GM18511 (cell line): ENCODE measurements at regions not wholly inside any gene's neighbourhood (a gene's known extent, or its start where the extent isn't known, plus 50 kb on each side); places are given as distances from the start of the nearest gene placed in this dataset.
"Not testable (repeated sequence)": the region's sequence is repeated elsewhere in the genome, so short reads cannot be mapped to it uniquely, and the experiment has no call there.

ENCODE experiments used
- ATAC-seq: cut with Tn5 transposase; IDR thresholded peaks from one replicate; pipeline ENCODE4 v1.9.1; 2021; ENCODE audit warnings: mild to moderate bottlenecking, moderate library complexity; ENCODE audit not compliant: unreplicated experiment

DNA sequence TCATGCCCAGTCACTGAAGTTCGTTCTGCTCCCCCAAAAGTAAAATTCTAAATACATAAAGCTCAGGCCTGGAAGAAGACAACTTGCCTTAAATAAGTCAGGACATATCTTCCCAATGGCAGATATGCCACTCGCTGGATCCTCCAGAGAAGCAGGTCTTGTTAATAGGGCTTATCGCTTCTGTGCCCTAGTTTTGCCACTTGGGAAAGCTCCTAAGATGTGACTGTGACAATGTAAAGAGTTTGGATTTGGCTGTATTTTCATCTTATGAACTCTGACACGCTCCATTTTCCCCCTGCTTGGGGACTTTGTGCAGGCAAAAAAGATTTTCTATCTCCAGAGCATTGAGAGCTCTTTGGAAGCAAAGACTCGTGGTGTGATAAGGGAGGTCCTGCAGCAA is 279.9 kb downstream of the WDR11 start:
- no peak for ATAC-seq

- ATAC-seq: no peak
Observed at GRCh38 chr10:121131426-121132265, 280.5 kb downstream of the WDR11 start.

DNA sequence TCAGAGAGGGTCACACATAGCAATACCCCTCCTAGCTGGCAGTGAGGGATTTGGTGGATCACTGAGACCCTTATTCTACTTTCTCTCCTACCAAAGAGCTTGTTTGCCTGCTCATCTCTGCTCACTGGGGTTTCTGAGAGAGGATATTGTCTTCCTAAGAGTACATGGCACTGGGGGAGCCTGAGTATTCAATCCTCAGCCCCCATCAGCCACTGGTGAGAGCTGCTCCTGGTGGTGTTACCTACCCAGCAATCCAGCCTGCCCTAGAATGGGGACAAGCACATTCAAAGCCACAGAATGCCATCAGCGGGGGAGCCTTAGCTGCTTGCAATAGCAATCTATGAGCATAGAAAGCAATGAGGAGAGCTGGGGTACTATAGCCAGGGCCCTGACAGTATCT is 281.1 kb downstream of the WDR11 start:
- ATAC-seq: no peak

- no peak for ATAC-seq
Observed at GRCh38 chr10:121133901-121134300, 282.7 kb downstream of the WDR11 start.

GRCh38 chr10:121134711-121135110 is 283.5 kb downstream of the WDR11 start:
- ATAC-seq: no peak

- ATAC-seq: no peak
Observed at GRCh38 chr10:121135512-121135911, 284.4 kb downstream of the WDR11 start.

- no peak for ATAC-seq
Observed at GRCh38 chr10:121137533-121137932, 286.4 kb downstream of the WDR11 start.

DNA sequence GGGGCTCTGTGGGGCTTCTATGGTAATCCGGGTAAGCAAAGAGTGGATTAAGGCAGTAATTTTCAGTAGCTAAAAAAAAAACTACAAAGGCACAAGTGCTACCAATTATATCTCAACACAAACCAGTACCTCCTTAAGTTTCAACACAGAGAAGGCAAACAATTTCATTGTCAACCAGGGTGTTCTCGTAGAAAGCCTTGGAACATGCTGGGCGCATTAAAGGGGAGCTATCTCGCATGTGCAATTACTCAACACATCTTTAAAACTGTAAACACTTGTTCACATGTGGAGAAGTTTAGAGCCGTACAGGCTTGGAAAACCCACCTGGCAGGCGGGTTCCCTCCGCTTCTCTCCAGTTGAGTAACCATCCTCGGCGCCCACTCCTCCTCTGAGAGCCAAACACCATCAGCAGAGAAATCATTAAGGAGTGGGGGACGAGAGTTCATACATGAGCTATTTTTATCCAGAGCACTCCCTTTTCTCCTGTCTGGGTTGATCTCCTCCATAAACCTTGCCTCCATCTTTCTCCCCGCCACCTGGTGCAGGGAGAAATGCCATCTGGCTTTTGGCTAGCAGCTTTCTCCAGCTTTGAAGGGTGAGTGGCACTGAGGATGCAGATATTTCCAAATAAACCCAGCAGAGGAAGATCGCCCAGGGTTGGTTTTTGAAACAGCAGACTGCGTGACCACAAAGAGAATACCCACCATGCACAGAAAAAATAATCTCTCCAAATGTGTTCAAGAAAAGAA is 287.1 kb downstream of the WDR11 start:
- no peak for ATAC-seq

- ATAC-seq: no peak
Observed at GRCh38 chr10:121138918-121139317, 287.8 kb downstream of the WDR11 start.

GRCh38 chr10:121145802-121146395 is 294.7 kb downstream of the WDR11 start:
- ATAC-seq: not testable (repeated sequence)

- ATAC-seq: no peak
Observed at GRCh38 chr10:121148921-121149320, 297.8 kb downstream of the WDR11 start.

GRCh38 chr10:121152033-121152432 is 300.9 kb downstream of the WDR11 start:
- ATAC-seq: no peak

DNA sequence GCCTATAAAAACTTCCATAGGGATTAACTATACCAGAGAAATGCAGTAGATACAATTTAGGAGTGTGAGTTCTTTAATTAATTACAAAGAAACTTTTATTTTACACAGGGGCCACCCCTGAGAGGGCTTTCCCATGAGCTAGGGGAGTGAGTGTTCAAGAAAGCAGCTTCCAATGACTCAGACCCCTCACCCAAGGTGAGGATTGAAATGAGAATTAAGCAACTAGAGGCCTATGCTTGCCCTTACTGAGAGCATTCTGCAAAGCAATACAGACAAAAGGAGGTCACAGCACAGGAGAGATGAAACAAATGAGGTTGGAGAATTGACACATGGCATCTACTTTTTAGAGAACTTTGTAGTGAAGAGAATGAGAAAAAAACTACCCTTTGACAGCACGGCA is 301.8 kb downstream of the WDR11 start:
- no peak for ATAC-seq

- ATAC-seq: no peak
Observed at GRCh38 chr10:121154310-121154709, 303.1 kb downstream of the WDR11 start.

- no peak for ATAC-seq
Observed at GRCh38 chr10:121154846-121155245, 303.7 kb downstream of the WDR11 start.

GRCh38 chr10:121155742-121156474 is 304.7 kb downstream of the WDR11 start:
- no peak for ATAC-seq

DNA sequence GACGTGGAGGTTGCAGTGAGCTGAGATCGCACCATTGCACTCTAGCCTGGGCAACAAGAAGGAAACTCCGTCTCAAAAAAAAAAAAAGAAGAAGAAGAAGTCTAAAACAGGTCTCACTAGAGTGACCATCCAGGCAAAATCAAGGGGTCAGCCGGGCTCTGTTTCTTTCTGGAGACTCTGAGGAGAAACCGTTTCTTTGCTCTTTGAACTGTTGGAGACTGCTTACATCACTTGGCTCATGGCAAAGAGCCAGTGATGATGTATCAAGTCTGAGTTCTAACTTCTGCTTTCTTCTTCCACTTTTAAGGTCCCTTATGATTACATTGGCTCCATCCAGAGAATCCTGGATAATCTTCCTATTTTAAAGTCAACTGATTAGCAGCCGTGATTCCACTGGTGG is 306.8 kb downstream of the WDR11 start:
- no peak for ATAC-seq

GRCh38 chr10:121158988-121159579 is 307.9 kb downstream of the WDR11 start:
- no peak for ATAC-seq

GRCh38 chr10:121159670-121160069 is 308.5 kb downstream of the WDR11 start:
- peak; percentile 70 for ATAC-seq

- ATAC-seq: no peak
Observed at GRCh38 chr10:121165276-121165675, 314.1 kb downstream of the WDR11 start.
